ENCODE measurements at regions not wholly inside any gene's neighbourhood (a gene's known extent, or its start where the extent isn't known, plus 50 kb on each side); places are given as distances from the start of the nearest gene placed in this dataset.

- TF ChIP-seq ZNF114 (CRISPR knock-in tag; IDR thresholded peaks at IDR 0.05) = no peak
- no peak for TF ChIP-seq ETS1 (IDR thresholded peaks at IDR 0.05)
- no peak for TF ChIP-seq ZNF462 (CRISPR knock-in tag; IDR thresholded peaks at IDR 0.05)
- no peak for TF ChIP-seq REST (IDR thresholded peaks at IDR 0.05; ENCODE audit: unreplicated experiment)
- TF ChIP-seq POLR2AphosphoS5 (IDR thresholded peaks at IDR 0.05; ENCODE audit: low read depth) = no peak
- no peak for TF ChIP-seq EZH2phosphoT487 (IDR thresholded peaks at IDR 0.05; ENCODE audit: unreplicated experiment)
- TF ChIP-seq ZNF331 (CRISPR knock-in tag; IDR thresholded peaks at IDR 0.05; ENCODE audit: low read depth) = no peak
- no peak for TF ChIP-seq CREB1 (CRISPR knock-in tag; IDR thresholded peaks at IDR 0.05; ENCODE audit: low read depth)
- TF ChIP-seq JUNB (IDR thresholded peaks at IDR 0.05; ENCODE audit: unreplicated experiment) = no peak
- TF ChIP-seq NANOG (IDR thresholded peaks at IDR 0.05; ENCODE audit: borderline replicate concordance) = no peak
- no peak for TF ChIP-seq EZH2 (IDR thresholded peaks at IDR 0.05; ENCODE audit: low read depth, unreplicated experiment)
- no peak for TF ChIP-seq STAT1 (IDR thresholded peaks at IDR 0.05; ENCODE audit: unreplicated experiment)
- no peak for TF ChIP-seq CTCF (conservative IDR thresholded peaks at IDR 0.05; ENCODE audit: low read depth in 2 of 2)
- Mint-ChIP-seq H3K4me3 (no peak overlapping the region; the same call in 2 of the 3 replicates), H3K4me1 (peaks cover 4% of the 10 kb centered on the region; the same call in 2 of the 3 replicates), H3K36me3 (ENCODE audit: low read depth) (no peaks in the 10 kb centered on the region), H3K9me3 (no peaks in the 10 kb centered on the region), H3K27ac (no peak overlapping the region), H3K27me3 (ENCODE audit: insufficient read depth, low read depth, poor library complexity) (peaks cover 4% of the 10 kb centered on the region)
- peak; percentile 30 for DNase-seq (ENCODE audit: low spot score)
- Histone ChIP-seq H3F3A (replicated peaks; ENCODE audit: low read depth) (no peaks in the 10 kb centered on the region), H4K20me1 (replicated peaks; ENCODE audit: insufficient read depth) (no peaks in the 10 kb centered on the region), H3K36me3 (ENCODE audit: insufficient read depth) (no peaks in the 10 kb centered on the region), H3K9me2 (ENCODE audit: insufficient read depth) (no peaks in the 10 kb centered on the region), H3K4me1 (ENCODE audit: insufficient read depth) (peaks cover 4% of the 10 kb centered on the region; the same call in 1 of the 2 replicates), H3K4me2 (no peak overlapping the region), H3K27me3 (ENCODE audit: insufficient read depth) (no peaks in the 10 kb centered on the region), H2AFZ (peak overlapping the region; percentile 99), H3K4me3 (no peak overlapping the region), H3K79me2 (replicated peaks; ENCODE audit: insufficient read depth) (no peaks in the 10 kb centered on the region), H3K27ac (ENCODE audit: low read depth) (no peak overlapping the region)
- peak; percentile 83 for ATAC-seq
Measured at GRCh38 chr1:117695796-117696490, 90.1 kb downstream of the TENT5C start.

All from GM23338 (cell line).